HG03342 (cell line): ENCODE measurements at regions not wholly inside any gene's neighbourhood (a gene's known extent, or its start where the extent isn't known, plus 50 kb on each side); places are given as distances from the start of the nearest gene placed in this dataset.

Source experiments
- ATAC-seq: cut with Tn5 transposase; IDR thresholded peaks from one replicate; pipeline ENCODE4 v1.9.1; 2021; ENCODE audit warnings: mild to moderate bottlenecking, moderate library complexity; ENCODE audit not compliant: unreplicated experiment

DNA sequence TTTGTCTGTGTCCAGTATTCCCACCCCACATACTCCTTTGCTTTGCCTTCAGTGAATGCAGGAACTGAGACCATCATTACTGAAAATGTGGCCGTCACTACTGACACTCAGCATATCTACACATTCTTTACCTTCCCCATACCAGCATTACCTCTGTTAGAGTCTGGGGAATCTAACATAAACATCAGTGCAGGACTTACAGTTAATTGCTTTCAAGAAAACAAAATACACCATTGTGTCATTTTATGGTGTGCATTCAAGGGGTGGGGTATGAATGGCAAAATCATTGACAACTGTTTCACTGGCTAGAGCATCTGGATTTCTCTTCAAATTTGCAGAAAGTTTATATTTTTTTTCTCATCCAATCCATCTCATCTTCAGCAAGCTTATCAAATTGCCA is 731.4 kb upstream of the RIOK2 start:
- no peak for ATAC-seq

DNA sequence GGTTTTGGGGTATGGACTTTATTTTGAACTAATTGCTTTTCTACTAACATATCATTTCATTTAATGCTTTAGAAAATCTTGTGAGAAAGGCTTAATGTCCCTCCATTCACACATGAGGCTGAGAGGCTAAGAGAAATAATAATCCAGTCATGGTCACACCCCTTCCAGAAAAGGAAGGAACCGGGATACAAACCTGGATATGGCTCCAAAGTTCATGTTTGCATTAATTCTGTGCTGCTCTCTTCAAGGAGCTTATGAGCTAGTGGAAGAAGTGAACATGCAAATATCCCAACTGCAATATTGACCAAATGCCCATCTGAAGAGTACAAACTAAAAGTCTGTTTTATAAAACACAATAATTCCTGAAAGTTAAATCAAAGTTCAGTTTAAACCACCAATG is 732.1 kb upstream of the RIOK2 start:
- ATAC-seq = no peak

DNA sequence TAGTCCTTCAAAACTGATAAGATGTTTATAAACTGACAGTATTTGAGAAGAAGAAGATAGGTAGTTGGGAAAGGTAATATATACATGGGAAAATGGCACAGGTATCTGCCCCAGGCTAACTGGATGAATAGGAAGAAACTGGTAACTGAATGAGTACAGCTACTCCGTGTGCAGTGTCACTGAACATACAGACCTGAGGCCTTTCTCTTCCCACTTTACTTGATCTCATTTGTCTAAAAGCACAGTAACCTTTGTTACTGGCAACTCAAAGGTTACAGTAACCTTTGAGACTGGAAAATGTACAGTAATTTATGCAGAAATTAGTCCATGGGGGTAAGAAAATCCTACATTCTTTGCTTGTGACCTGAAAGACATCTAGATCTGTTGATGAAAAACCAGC is 735.0 kb upstream of the RIOK2 start:
- no peak for ATAC-seq

DNA sequence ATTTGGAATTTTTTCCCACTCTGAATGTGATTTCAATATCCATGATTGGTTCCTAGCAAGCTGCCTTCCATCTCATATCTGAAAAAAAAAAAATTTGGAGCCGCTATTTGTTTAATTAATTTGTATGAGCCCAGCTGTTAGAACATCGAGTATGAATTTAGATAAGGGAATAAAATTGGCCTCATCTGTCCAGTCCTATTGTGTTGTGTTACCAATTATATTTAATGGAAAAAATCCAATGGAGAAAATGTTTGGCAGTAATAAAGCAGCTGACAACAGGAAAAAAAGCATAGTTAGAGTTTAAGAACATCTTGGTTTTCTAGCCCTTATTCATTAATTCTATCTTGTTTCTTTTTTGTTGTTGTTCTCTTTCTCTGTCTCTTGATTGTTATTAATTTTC is 735.6 kb upstream of the RIOK2 start:
- ATAC-seq = no peak

DNA sequence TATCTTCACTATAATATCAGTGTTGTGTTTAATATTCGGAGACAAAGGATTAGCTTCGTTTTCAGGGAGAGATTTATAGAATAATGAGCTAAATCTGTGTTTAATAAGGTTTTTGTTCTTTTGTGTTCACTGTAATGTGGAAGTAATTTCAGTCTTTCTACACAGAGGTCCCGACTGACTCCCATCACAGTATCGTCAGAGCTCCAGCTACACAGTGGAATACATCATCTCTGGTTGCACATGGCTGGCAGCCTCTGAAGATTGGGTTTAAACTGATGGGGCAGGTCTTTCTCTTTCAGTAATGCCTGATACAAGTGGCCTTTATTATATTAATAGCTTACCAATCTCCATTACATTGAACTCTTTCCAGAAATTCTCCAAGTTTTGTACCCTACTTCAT is 736.7 kb upstream of the RIOK2 start:
- ATAC-seq = no peak

DNA sequence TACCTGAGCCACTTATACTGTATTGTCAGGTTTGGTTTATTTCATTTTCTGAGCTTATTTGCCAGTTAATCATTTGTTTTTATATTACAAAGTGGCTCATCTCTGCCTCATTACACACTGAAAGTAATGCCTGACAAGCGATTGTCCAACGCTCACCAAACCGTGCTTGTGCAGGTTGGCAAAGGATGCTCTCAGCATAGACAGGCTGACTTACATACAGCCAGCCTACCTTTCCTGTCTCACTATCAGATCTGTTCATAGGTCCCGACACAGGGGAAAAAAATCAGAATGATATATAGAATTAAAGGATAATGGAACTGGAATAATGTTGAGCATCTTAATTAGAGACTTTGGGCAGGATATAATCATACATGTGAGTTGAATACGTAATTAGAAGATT is 739.7 kb upstream of the RIOK2 start:
- no peak for ATAC-seq

DNA sequence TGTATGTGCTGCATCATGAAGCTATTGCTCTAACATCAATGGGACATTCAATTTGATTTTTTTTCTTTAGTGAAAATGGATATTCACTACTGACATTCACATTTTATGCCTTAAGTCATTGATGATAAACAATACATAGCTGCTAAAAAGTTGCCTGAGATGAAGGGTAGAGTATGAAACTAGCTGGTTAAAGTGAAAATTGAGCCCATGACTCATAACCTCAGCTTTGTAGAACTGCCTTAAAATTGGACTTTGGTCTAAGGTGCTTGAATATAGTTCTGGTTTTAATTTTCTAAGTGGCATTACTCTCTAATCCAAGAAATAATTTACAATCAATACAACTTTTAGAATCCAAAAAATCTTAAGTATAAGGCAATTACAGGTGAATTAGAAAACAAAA is 740.4 kb upstream of the RIOK2 start:
- ATAC-seq = peak; percentile 42

DNA sequence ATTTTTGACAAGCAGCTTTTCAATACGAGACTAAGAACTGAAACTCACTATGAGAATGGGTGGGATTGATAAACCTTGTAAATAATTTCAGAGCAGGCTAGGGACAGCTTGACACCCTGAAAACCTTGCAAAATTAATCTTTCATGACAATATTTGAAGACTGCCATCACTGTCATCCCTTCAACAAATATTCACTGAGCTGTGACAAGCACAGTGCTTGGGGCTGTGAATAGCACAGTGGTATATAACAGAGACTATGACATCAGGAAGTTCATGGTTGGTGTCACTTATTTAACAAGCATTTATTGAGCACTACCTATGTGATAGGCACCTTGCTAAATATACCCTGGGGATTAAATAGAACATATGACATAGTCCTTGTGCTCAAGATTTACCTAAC is 741.0 kb upstream of the RIOK2 start:
- peak; percentile 53 for ATAC-seq

DNA sequence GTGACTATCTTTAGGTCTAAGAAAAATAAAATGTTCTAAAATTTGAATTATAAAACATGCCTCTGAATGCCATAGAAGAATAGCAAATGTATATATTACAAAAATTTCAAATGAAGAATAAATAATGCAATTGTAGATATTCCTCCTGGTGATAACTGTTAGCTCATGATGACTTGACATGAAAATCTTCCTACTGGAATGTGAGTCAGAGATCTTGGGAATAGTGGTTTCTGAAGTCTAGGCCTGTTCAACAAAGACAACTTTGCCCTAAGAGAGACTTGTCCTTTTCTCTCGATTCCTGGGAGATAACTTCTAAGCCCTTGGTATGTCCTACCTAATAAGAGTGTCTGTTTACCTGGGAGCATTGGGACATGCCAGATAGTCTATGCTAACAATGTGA is 746.3 kb upstream of the RIOK2 start:
- no peak for ATAC-seq

DNA sequence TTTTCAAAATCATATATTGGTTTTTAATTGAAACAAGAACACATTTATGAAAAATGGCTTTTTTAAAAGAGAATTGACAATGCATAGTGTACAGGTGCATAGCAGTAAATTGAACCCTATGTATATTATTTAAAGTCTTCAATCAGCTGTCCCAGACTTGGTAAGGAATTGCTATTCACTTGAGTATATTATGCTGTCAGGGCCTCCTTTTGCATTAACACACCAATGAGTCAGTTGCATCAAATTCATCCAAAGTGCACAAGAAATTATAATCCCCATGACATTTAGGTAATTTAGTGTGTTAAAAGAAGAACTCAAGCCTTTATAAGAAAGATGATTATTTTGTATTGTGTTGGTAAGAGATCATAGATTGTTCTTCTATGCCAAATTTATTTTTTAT is 748.8 kb upstream of the RIOK2 start:
- no peak for ATAC-seq

DNA sequence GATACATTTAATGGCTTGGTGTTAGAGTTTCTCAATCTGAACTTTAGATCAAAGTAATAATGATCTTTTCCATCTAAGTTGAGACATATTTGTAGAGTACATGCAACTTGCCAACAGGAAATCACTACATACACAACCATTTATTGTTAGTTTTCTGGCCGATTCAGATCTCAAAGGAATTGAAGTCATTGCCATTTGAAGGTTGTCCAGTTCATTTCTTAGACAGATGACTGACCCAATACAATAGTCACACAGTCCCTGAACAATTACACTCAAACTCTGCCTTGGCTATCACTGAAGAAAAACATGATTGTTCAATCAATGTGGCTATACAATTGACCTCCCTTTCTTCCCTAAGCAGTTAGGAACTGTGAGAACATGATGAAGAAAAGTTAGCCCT is 753.2 kb upstream of the RIOK2 start:
- ATAC-seq = no peak

DNA sequence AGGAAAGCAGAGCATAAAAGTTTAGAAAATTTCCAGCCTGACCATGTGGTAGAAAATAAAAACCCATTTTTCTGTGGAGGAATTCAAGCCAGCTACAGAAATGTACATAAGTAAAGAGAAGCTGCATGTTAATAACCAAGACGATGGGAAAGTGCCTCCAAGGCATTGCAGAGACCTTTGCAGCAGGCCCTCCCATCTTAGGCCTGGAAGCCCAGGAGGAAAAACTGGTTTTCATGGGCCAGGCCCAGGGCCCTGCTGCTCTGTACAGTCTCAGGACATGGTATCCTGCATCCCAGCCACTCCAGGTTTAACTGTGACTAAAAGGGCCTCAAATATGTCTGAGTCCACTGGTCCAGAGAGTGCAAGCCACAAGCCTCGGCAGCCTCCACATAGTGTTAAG is 754.8 kb upstream of the RIOK2 start:
- no peak for ATAC-seq

DNA sequence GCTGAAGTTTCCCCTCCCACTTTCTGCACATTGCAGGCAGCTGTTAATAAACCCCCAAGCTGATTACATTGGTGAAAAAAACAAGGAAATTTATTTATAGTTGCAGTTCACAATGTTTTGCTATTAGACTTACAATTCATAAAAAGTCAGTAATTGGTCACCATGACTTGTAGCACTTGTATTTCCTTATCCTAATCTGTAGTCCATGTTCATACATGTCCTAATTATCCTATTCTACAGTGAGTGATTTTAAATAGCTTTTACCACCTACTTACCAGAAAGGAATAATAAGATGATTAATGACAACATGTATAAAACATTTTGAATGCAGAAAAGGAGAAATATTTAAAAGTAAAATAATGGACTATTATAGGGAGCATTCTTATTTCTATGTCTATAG is 760.0 kb upstream of the RIOK2 start:
- ATAC-seq = no peak

DNA sequence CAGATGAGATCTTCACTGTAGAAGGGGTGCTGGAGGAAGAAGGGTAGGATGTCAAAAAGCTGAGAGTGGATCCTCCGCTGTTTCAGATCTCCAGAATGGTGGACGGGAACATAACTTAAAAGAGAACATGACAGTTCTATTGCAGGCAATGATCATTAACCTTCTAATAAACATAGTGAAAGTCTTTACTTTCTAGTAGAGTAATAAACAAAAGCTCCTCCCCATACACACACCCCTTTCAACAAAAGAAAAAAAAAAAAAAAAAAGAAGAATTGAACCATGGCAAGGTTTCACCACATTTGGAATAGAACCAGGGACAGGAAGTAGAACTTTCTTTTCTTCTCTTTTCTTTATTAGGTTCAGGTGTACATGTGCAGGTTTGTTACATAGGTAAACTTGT is 768.1 kb upstream of the RIOK2 start:
- no peak for ATAC-seq

DNA sequence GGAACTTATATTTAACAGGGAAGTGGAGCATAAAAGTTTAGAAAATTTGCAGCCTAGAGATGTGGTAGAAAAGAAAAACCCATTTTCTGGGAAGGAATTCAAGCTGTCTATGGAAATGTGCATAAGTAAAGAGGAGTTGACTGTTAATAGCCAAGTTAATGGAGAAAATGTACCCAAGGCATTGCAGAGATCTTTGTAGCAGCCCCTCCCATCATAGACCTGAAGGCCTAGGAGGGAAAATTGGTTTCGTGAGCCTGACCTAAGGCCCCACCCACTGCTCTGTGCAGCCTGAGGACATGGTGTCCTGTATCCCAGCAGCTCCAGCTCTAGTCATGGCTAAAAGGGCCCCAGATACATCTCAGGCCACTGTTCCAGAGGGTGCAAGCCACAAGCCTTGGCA is 772.4 kb upstream of the RIOK2 start:
- ATAC-seq = no peak

DNA sequence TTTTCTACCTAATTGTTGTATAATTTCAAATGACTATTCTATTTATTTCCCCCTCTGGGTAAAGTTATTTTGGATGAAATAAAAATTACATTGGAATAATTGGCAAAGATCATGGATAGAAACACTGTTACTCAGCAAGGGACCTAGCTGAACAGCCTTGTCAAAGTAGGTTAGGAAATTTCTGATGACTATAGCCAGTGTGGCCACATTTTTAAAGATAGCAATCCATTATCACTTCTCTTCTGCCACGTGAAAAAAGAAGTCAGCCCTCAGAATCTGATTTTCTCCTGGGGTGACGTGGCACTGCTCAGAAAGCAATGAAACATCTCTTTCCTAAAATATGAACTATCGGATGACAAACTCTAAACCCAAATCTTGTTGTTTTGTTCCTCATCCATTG is 784.2 kb upstream of the RIOK2 start:
- no peak for ATAC-seq

DNA sequence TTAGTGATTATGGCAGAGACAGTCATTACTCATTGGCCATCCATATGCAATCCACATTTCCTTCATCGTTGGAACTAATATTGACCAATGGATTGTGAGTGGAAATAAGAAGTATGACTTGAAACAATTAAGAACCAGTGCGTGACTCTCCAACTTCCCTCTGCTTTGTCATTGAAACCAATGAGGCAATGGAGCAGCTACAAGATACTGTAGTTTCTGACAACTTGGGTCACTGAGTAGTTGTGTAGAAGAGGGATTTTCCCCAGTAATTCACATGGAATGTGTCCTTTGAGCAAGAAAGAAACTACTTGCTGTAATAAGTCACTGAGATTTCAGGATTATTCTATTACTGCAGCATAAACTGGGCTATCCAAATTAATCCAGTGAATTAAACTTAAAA is 785.3 kb upstream of the RIOK2 start:
- no peak for ATAC-seq

DNA sequence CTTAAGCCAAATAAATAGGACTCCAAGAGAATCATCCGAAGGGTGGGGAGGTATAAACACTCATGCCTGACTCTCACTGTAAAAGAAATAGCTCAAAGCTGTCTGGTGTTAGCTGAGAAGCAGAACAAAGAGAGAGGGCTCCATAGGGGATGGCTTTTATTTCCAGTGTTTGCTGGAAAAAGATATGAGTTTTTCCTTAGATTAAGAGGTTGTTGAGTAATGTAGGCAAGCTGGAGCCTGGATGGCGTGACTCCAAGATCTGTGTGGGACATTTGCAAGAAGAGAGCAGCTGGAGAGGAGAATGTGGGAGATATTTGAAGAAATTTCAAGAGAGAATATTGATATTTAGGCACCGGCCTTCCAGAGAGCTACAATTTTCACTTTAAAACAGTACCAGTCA is 793.7 kb upstream of the RGMB start:
- no peak for ATAC-seq

DNA sequence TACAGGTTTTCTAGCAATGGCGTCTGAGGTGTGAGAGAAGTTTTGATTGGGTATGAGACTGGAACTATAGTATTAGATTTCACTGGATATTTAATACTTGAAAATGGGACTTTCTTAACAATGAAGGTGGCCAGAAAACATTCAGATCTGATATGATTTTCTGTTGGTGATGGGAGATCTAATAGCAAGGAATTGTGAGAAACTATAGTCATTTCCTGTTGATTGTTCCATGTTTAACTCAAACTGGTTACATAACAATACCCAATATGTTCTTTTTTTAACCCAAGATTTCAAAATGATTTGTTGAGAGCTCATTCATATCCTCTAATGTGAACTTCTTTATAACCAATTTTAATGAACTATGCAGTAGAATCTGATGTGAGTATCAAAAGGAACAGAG is 793.2 kb upstream of the RGMB start:
- ATAC-seq = no peak

DNA sequence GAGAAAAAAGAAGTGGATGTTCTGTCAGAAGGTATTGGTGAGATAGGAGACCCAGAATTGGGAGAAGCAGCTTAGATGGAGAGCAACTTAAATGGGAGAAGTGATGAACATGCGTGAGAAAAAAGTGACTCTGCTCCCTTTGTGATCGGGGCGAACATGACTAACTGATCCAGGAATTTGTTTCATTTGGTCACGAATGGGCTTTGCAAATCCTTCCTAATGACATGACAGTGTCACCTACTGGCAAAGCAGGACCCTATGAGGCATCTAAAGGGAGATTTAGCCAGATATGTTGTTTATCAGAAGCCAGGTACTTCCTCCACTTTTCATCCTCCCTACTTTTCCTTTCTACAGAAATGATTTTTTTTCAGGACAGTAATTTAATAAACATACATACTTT is 787.4 kb upstream of the RGMB start:
- no peak for ATAC-seq

DNA sequence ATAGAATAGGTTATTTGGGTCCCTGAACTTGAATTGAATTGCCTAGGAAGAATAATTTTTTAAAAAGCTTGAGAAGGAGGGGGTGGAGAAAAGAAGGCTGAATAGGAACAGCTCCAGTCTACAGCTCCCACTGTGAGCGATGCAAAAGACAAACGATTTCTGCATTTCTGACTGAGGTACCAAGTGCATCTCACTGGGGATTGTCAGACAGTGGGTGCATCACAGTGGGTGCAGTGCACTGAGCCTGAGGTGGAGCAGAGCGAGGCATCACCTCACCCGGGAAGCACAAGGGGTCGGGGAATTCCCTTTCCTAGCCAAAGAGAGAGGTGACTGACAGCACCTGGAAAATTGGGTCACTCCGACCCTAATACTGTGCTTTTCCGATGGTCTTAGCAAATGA is 782.2 kb upstream of the RGMB start:
- ATAC-seq = no peak

DNA sequence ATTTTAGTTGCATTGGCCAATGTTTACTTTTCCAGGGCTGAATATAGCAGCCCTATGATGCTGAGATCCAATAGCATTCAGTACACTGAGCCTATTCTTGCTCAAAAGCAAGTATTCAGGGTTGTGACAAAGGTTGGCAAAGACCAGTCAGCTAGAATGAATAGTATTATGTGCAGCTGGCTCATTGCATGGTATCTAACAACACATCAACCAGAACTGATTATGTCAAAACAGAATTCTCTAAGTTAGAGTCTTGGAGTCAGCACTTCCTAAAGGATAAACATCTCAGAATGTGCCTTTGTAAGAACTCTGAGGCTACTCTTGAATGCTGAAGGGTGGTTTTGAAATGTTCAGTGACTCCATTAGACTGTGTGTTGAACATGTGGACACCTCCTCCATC is 774.5 kb upstream of the RGMB start:
- ATAC-seq = no peak

DNA sequence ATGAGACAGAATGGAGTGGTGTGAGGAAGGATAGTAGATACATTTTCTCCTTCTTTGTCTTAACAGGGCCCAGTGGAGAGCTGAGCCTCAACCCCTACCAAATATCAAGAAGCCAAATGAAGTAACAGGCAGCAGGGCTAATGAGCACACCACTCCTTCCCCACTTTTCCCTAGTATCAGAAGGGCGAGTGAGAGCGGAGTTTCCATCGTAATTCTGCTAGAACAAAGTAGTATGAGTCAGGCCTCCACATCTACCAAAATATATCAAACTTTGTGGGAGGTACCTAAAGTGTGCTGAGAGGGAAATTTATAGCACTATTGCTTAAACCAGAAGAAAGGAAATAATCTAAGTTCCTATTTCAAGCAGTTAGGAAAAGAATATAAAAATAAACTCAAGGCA is 769.0 kb upstream of the RGMB start:
- no peak for ATAC-seq

DNA sequence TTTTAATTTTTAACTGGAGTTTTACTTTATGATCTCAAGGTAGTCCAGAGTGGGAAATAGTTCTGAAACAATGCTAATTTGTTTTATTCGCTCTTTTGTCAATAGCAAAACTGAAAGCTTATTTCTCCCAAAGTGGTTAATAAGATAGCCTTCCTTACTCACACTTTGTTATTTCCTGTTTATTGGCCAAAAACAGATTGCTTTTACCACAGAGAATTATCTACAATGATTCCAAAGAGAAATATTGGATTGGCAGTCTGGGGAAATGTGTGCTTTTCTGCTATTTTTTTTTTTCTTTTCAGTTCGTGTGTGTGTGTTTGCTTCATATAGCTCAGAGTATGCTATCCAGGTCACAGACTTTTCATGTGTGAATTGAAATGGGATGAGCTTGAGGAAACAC is 756.7 kb upstream of the RGMB start:
- no peak for ATAC-seq
